HL-60 (cell line): ENCODE measurements at regions not wholly inside any gene's neighbourhood (a gene's known extent, or its start where the extent isn't known, plus 50 kb on each side); places are given as distances from the start of the nearest gene placed in this dataset.

Experiments used
- CTCF ChIP-seq: IDR thresholded peaks from one replicate; pipeline ENCODE4 v1.5.1; 2011; ENCODE audit warnings: low read length, control low read depth, inconsistent platforms; ENCODE audit not compliant: insufficient read depth
- SPI1 ChIP-seq: IDR thresholded peaks from 2 replicates; pipeline ENCODE4 v1.6.1; 2012; ENCODE audit warnings: low read depth, mild to moderate bottlenecking, borderline replicate concordance

GRCh38 chr3:99171800-99172199, 270.3 kb upstream of the DCBLD2 start:
- TF ChIP-seq CTCF (no peak), SPI1 (peak; percentile 37; the same call in 1 of the 2 replicates)
